HG03354 (cell line): ENCODE measurements at regions not wholly inside any gene's neighbourhood (a gene's known extent, or its start where the extent isn't known, plus 50 kb on each side); places are given as distances from the start of the nearest gene placed in this dataset.

Experiments
- ATAC-seq: cut with Tn5 transposase; IDR thresholded peaks from one replicate; pipeline ENCODE4 v1.9.1; 2021; ENCODE audit warnings: mild to moderate bottlenecking; ENCODE audit not compliant: unreplicated experiment, poor library complexity, severe bottlenecking

DNA sequence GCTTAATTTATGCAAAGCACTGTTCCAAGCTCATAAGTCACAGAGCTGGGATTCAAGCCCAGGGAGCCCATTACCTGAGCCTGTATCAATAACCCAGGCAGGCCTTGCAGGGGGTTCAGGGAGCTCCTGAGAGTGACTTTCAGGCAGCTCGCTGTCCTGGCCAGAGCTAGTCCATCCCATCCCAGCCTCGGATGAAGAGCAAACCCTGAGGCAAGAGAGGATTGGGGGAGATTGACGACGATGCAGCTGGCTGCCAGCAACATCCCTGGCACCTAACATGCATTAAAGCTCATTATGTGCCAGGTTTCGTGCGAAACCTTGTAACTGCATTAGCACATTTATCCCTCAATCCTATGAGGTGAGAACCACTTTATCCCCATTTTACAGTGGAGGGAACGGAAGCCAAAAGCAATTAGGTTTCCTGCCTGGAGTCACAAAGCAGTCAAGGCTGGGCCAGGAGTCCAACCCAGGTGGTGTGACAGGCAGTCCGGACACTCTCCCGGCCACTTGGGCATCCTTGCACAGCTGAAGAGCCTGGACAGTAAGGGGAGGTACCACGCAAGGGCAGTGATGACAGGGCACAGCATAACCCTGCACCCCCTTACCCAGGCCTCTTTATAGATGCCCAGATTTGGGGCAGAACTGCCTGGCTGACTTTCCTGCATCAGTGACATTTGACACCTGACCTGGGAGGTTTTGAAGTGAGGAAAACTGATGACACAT is 129.8 kb upstream of the CHST15 start:
- ATAC-seq: no peak

DNA sequence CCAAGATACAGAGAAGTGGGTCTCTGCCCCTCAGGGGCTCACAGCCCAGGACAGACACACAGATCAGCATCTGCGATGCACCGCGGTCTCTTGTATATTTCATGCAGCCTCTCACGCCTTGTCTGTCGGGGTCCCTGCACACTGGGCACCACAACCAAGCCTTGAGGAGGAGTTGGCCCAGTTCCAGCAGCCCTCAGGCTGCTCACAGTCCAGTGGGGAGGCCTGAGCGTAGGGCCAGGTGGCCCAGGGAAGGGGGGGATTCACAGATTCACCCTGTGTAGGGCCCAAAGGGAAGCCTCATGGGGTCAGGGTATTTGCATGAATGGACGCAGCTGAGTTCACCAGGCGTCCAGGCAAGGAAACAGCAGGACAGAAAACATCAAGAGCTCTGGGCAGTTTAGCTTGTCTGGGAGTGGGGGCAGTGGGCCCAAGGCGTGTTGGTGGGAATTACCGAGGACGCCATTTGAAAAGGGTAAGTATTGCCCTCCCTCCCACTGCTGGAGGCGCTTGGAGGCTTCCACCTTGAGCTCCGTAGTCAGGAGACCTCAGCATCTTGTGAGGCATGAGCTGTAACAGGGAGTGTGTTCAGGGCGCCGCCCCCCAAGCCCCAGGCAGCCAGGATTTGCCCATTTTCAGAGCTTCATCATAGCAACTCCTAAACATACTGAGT is 129.1 kb upstream of the CHST15 start:
- peak; percentile 38 for ATAC-seq

DNA sequence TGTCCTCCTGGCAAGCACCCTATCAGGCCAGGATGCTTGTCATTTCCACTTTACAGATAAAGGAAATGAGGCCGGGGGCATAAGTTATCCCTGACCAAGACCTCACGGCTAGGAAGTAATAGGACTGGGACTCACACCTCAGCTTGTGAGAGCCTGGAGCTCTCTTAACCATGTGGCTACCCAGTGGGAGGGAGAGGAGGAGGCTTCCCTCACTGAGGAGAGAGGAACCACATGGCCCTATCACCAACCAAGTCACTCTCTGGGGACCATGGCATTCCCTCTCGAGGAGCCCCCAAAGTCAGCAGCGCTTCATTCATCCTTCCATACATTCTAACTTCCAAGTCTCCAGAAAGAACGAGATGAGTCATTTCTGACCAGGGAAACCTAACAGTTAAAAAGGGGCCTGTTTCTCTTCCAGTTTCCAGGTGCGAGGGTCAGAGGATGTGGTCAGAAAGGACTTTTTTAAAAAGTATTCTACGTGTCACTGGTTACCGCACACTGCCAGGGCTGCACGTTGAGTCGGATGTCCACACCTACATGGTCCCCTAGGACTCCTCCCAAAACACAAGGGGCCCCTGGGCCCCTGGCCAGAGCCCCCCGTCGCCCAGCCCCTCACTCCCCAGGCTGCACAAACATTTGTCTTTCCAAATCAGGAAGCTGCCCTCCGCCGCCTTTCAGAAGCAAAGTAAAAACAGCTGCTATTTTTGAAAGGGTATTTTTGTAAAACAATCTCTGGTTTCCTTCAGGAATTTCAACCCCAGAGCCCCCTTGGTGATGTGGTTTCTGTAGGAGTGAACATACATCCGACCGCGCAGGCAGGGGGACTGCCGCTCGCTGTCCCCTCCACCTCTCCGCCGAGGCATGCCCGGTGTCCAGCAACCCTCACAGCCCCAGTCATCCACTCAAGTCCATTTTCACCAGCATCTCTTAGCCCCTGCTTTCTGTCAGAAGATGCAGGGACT is 128.2 kb upstream of the CHST15 start:
- peak; percentile 71 for ATAC-seq

DNA sequence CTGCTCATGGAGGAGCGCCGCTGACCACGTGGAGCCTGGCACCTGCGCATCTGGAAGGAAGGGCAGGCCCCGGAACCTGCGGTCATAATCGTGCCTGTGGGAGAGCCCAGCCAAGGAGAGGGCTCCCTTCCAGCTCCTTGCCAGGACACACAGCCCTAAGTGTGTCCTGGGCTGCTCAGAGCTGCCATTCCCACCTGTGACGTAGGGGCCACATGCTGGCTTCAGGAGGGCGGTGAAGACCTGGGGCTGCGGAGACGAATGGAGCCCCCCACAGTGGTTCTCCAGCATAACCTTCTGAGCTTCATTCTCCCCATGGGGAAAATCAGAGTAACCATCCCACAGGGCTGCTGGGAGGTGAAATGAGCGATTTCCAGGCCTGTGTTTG is 127.6 kb upstream of the CHST15 start:
- no peak for ATAC-seq

DNA sequence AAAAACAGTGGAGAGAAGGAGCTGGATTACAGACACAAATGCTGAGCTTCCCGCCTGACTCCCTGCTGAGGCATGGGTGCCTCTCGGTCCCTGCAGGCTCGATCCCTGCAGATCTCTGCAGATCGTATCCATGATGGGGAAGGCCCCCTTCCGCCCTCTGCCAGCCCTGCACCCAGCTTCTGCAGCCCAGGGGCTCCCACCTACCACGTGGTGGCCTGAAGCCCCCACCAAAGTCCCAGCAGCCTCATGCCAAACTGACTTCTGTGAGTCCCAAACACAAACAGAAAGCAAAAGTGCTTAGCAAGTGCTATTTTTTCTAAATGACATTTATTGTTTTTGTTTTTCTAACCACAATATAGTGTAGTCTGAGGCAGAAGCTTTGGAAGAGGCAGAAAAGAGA is 127.1 kb upstream of the CHST15 start:
- ATAC-seq: no peak

DNA sequence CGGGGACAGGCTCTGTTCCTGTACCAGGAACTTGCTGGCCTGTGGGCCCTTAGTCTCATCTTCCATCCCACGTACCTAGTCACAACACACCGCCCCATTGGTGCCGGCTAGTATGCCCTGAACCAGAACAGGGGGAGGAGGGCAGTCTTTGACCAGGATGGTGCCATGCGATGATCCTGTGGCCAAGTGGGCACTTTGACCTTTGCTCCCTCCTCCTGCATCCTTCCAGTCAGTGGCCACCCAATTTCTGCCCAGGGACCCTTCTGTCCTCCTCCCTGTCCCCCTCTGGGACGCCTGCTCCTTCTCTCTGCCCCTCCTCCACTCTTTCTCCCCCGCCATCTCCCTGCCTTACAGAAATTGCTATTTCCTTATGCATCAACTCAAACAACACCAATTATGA is 126.3 kb upstream of the CHST15 start:
- no peak for ATAC-seq

DNA sequence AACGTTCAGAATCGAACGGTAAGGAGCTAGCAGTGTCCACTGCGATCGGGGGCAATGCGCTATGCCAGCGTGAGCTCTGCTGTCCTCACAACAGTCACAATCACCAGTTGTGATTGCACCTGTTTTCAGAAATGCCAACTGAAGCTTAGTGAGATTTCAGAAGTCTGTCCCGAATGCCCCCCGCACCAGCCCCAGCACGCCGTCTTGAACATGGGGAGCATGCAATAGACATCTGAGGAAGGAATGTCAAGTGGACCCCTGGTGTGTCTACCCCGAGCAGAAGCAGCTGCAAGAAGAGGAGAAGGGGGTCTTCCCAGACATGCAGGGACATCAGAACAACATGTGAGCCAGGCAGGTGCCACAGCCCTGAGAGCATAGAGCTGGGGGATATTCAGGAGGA is 125.7 kb upstream of the CHST15 start:
- no peak for ATAC-seq

DNA sequence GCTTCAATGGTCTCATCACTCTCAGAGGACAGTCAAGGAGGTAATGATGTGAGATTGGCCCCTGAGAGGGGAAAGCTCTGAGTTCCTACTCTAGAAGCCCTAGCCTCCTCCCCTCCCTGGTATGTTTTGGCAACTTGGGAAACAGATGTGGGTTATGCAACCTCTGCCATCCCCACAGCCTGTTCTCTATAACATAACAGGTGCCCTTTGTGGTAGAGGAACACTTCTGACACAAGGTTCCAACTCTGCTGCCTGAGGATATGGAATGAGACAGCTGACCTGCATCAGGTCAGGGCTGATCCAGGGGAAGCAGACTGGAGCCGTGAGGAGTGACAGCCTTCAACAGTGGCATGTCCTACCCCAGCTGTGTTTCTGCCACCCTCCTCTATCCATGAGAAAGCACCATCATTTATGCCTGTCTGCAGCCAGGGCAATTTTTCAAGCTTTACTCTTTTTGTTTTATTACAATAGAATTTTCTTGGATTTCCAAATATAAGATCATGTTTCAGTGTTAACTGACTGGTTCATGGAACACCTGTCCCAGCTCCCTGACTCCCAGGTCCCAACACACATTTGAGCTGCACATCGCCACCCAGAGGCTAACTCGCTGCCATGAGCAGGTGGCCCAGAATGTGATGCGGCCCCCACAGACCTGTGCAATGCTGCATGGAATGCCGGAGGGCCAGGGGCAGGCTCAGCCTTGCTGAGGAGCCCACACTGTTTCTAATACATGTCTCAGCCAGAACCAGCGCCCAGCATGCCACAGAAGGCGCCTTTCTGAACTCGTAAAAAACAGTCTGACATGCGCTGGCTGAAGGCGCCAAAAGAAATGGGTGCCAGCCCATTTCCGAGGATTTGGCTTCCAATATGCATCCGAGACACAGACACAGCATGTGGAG is 124.8 kb upstream of the CHST15 start:
- no peak for ATAC-seq

DNA sequence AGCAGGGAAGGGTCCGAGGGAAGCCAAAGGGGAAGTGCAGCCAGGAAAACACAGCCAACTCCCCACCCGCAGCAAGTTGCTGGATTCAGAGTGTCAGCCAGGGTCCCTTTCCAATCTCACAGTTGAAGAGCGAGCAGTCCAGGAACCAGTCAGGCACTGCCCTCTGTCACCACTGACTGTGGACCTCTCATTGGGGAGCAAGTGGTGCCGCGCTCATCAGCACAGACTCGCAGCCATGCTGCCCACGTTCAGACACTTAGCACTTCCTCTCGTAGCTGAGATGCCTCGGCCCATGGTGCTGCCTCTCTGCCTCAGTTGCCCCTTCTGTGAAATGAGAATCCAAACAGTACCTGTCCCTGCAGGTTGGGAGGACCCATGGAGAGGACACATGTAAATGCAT is 123.6 kb upstream of the CHST15 start:
- ATAC-seq: no peak

DNA sequence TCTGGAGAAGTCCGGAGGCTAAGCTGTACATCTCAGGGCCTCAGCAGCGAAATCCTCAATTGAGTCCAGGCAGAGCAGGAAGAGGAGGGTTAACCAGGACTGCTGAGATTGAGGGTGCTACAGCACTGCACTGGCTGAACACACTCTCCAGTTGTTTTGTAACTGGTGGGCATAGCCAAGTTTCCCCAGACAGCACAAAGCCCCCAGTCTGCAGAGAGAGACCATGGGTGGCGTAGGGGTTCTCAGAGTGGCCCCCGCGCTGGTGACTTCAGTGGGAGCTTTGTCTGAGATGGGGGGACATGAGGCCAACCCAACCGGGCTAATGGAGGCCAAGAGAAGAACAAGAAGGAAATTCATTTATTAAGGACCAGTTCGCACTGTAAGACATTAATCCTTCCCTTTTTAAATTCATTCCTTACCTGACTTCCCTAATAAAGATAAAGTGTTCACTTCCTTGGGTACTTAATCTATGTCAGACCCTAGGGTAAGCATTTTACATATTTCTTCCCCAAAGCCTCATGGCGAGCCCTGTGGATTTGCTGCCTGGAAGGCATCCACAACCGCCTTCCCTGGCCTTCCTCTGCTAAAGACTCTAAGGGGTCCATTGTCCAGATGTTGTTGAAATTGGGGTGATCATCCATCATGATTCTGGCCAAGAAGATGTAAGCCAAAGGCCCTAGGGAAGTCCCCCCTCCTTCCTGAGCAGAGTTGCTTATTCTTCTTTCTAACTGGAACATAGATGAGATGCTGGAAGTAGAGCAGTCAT is 121.4 kb upstream of the CHST15 start:
- no peak for ATAC-seq

DNA sequence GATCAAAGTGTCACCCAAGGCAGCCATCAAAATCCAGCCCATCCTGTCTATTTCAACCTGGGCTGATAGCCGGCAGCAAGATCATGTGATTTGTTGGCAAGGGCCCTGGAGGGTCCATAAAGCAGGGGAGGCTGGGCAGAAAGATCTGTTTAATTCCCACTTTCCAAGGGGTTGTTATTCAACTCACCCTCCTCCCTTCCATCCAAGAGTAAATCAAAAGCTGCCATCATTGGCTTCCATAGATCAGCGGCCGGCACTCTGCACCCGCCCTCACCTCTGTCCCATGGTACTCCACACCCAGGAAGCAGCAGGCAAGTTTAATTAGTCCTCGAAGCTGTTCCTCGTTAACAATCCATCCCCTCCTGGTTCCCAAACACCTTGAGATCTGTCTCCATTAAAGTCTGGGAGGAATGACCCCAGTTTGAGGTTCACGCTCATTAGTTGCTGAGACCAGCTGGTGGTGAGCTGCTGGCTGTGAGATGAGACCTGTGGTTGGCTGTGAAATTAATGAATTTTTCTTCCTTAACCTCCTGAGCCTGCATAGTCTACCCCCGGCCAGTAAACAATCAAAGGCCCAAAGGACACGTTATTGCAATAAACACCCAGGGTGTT is 120.6 kb upstream of the CHST15 start:
- ATAC-seq: no peak

DNA sequence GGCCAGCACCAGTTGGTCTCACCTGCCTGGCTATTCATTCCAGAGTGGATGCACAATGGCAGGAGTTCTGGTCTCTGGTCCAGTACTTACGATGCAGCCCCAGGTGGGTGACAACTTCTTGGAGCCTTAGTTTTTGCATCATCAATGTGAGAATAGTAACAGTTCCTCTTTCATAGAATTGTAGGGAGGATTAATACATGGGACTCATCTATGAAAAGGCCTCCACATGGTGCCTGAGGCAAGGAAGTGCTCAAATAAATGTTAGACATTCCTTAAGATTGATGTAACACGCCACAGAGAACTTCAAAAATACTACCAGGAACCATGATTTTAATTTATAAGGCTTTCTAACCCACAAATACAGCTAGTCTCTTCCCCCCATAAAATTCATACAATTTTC is 120.1 kb upstream of the CHST15 start:
- ATAC-seq: no peak

DNA sequence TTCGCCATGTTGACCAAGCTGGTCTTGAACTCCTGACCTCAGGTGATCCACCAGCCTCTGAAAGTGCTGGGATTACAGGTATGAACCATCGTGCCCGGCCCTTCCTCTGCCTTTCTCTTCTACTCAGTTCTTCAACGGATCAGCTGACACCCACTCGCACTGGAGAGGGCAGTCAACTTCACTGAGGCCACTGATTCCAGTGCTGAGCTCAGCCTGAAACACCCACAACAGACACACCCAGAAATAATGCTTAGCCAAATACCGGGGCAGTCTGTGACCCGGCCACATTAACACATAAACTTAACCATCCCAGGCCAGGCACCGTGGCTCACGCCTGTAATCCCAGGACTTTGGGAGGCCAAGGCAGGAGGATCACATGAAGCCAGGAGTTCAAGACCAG is 119.3 kb upstream of the CHST15 start:
- ATAC-seq: no peak

DNA sequence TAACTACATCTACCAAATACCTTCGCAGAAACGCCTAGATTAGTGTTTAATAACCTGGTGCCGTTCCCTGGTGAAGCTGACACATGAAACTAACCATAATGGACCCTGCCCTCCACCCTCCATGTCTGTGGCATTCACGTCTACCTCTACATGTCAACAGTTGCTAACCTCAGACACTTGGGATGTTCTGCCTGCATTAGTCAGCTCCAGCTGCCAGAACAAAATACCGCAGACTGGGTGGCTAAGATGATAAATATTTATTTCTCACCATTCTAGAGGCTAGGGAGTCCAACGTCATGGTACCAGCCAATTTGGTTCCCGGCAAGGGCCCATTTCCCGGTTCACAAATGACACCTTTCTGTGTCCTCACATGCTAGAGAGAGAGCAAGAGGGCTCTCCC is 118.5 kb upstream of the CHST15 start:
- ATAC-seq: no peak

DNA sequence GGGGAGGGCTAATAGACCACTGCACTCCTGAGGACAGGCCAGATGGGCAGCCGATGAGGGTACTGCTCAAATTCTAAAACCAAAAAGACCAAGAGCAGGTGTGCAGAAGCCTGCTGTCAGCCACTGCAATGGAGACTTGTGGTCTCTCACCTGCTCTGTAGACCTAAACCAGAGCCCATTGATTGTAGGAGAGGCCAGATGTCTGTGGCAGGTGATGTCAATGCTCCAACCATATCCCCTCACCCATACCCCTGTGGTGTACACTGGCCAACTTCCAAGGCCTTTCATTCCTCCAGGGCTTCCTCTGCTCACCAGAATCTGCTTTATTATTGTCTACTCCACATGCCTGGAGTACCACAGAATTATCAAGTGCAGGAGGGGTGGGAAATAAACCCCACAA is 116.9 kb upstream of the CHST15 start:
- no peak for ATAC-seq

DNA sequence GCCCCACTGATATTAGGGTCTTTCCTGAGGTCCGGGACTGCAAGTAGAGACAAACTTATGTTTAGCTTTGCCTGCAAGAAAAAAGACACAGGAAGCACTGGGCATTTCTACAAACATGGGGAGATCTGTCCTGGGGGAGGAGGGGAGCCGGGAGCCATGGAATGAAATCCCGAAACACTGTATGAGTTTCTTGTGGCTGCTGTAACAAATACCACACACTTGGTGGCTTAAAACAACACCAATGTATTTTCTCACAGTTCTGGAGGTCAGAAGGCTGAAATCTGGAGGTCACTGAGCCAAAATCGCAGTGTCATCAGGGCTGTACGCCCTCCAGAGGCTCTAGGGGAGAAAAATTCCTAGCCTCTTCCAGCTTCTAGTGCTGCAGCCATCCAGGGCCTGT is 114.0 kb upstream of the CHST15 start:
- no peak for ATAC-seq

DNA sequence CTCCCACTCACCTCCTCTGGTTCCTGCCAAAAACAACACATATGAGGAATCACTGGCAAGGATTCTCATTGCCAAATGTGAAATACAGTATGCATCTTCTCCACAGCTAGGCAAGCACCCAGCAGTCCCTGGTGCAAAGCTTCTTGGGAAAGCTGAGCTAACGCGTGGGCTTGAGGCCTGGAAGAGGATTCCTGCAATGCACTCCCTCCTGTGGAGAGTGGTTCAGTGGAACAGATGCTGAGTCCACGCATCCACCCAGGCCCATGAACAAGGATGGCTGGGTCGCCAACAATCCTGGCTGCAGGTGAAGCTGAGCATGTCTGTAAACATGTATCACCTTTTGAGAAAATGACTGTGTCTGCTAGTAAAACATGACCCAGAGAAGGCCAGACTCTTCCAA is 113.2 kb upstream of the CHST15 start:
- ATAC-seq: no peak

DNA sequence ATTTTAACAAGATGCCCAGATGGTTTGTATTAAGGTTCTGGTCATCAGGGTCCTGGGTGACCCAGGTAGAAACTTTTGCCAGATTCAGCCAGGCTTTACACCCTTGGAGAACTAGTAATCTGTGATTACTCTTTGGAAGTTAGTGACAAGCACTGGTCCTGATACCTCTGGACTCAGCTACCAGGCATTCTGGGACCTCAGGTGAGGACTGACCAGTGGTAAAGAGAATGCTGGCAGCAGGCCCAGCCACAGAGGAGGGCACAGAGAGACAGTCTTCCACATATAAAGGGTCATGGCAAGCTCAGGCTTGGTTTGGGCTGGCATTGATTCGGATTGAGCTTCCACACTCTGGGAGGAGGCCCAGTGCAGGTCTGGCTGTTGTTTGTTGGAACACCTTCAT is 112.0 kb upstream of the CHST15 start:
- no peak for ATAC-seq

DNA sequence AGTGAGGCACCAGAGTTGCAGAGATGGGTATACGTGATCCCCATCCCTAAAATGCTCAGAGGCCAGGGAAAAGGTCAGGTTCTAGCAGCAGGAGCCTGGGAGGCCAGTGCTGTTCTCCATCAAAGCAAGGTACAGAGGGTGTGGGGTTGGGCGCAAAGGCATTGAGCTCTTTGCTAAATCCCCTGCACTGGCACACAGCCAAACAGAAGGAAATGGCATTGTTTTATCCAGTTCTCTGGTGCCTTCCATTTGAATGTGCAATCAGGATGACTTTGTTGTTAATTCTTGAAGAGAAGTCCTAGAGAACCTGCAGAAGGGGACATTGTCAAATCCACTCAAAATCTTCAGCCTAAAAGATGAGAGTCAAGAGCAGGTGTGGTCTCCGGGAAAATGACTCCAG is 111.3 kb upstream of the CHST15 start:
- ATAC-seq: no peak
